ENCODE measurements at regions not wholly inside any gene's neighbourhood (a gene's known extent, or its start where the extent isn't known, plus 50 kb on each side); places are given as distances from the start of the nearest gene placed in this dataset.

- no peak overlapping the region for H3K9ac ChIP-seq (ENCODE audit: extremely low read depth, insufficient read length, low read length)
- H4K20me1 ChIP-seq (ENCODE audit: control insufficient read depth, insufficient read depth, insufficient read length), result no peaks in the 10 kb centered on the region
- no peak overlapping the region for H2BK15ac ChIP-seq (ENCODE audit: low read depth, low read length)
- H3K27me3 Mint-ChIP-seq (ENCODE audit: low read depth), result peaks cover 2% of the 10 kb centered on the region
- no peak overlapping the region for H2BK12ac ChIP-seq (ENCODE audit: insufficient read length, low read depth, low read length)
- H3K9me3 Mint-ChIP-seq, result peaks cover 55 to 93% of the 10 kb centered on the region in 2 experiments
- H3K4me1 Mint-ChIP-seq, result no peaks in the 10 kb centered on the region
- no peak overlapping the region for H4K91ac ChIP-seq (ENCODE audit: insufficient read length, low read depth, low read length)
- H2AK5ac ChIP-seq (ENCODE audit: insufficient read length, low read length), result no peak overlapping the region
- WGBS (ENCODE audit: extremely low coverage, insufficient read length, low lambda C conversion rate), result no CpG with 5 or more reads among the region's 4 CpGs
- H3K23ac ChIP-seq (ENCODE audit: insufficient read length, low read depth, low read length), result no peak overlapping the region
- no peaks in the 10 kb centered on the region for H3K79me1 ChIP-seq (ENCODE audit: insufficient read depth, low read depth, low read length, poor library complexity, severe bottlenecking)
- no peak overlapping the region for H2BK120ac ChIP-seq (ENCODE audit: low read depth, low read length, poor library complexity, severe bottlenecking)
- no peaks in the 10 kb centered on the region for H3K27me3 ChIP-seq (ENCODE audit: insufficient read depth, low read length)
- no peaks in the 10 kb centered on the region for H3K4me1 ChIP-seq (ENCODE audit: insufficient read depth, low read length)
- H3K79me2 ChIP-seq (ENCODE audit: insufficient read depth, low read length), result no peaks in the 10 kb centered on the region
- no peak overlapping the region for H3K27ac Mint-ChIP-seq
- peak; percentile 70 for TF ChIP-seq CTCF (conservative IDR thresholded peaks at IDR 0.05)
- no peak overlapping the region for H3K4ac ChIP-seq (ENCODE audit: low read depth, low read length)
- H3K4me3 Mint-ChIP-seq, result no peak overlapping the region
- H3K36me3 Mint-ChIP-seq (ENCODE audit: insufficient read depth in 1 of 3, low read depth in 3 of 3), result peaks cover 0 to 5% (median 0%) of the 10 kb centered on the region in 3 experiments; a peak in 2 of 7 replicates
- no peaks in the 10 kb centered on the region for H3K23me2 ChIP-seq (ENCODE audit: insufficient read length, low read depth, low read length, poor library complexity, severe bottlenecking)
- no peak overlapping the region for H2BK20ac ChIP-seq (ENCODE audit: low read depth, low read length, poor library complexity, severe bottlenecking)
- peaks cover 7% of the 10 kb centered on the region for H3K9me3 ChIP-seq (ENCODE audit: control insufficient read depth, low read depth, low read length)
- H3T11ph ChIP-seq (ENCODE audit: low read length), result no peak overlapping the region
- no peak overlapping the region for H3K18ac ChIP-seq (ENCODE audit: insufficient read length, low read depth, low read length)
- H3K56ac ChIP-seq (ENCODE audit: insufficient read length, low read depth, low read length), result no peak overlapping the region
- no peak overlapping the region for H2BK5ac ChIP-seq (ENCODE audit: insufficient read length, low read length)
- no peak overlapping the region for H3K14ac ChIP-seq (ENCODE audit: insufficient read depth, low read length)
- H4K8ac ChIP-seq (replicated peaks; ENCODE audit: insufficient read length, low read depth, low read length), result no peak overlapping the region
- H3K4me2 ChIP-seq (ENCODE audit: insufficient read depth, insufficient read length, low read length), result no peak overlapping the region
- H3K27ac ChIP-seq (ENCODE audit: insufficient read length, low read depth, low read length), result no peak overlapping the region
- H4K5ac ChIP-seq (ENCODE audit: insufficient read length, low read depth, low read length), result no peak overlapping the region
- DNase-seq, result no peak
- no peak overlapping the region for H2AFZ ChIP-seq (ENCODE audit: low read length)
These were observed 182.7 kb downstream of the RPIA start for GRCh38 chr2:88874063-88874657.
